HCT116 (cell line): ENCODE measurements at regions not wholly inside any gene's neighbourhood (a gene's known extent, or its start where the extent isn't known, plus 50 kb on each side); places are given as distances from the start of the nearest gene placed in this dataset.

ENCODE experiments used
- JUND ChIP-seq: IDR thresholded peaks from 2 replicates; pipeline ENCODE4 v1.6.1; 2012
- MAX ChIP-seq: IDR thresholded peaks from 2 replicates; pipeline ENCODE4 v1.6.1; 2012

GRCh38 chr4:158999166-158999682 lies 103.7 kb upstream of the RAPGEF2 start:
- TF ChIP-seq JUND (no peak), MAX (no peak)
